Mesenchymal stem cell (in vitro differentiated cells and primary cell): ENCODE measurements at regions not wholly inside any gene's neighbourhood (a gene's known extent, or its start where the extent isn't known, plus 50 kb on each side); places are given as distances from the start of the nearest gene placed in this dataset.

Experiments
- DNase-seq: peaks from one replicate; pipeline ENCODE4 v3.0.0-alpha.2; 2013
- H2AFZ ChIP-seq: one replicate; pipeline ENCODE4 v1.6.1; 2013; ENCODE audit warnings: low read depth, mild to moderate bottlenecking, control low read depth, inconsistent platforms, low read length, moderate library complexity
- H2AK5ac ChIP-seq: 2 replicates; pipeline ENCODE4 v1.6.1; 2013; ENCODE audit warnings: low read length, moderate library complexity, mild to moderate bottlenecking, inconsistent platforms; ENCODE audit not compliant: severe bottlenecking
- H2BK120ac ChIP-seq: one replicate; pipeline ENCODE4 v1.6.1; 2013; ENCODE audit warnings: low read depth, mild to moderate bottlenecking, inconsistent platforms, low read length, moderate library complexity
- H2BK12ac ChIP-seq, 2 experiments: one replicate each; pipeline ENCODE4 v1.6.1; 2013; ENCODE audit warnings: inconsistent platforms in 2 of 2, low read length in 2 of 2, mild to moderate bottlenecking in 2 of 2, moderate library complexity in 2 of 2, control low read depth in 1 of 2
- H2BK15ac ChIP-seq: one replicate; pipeline ENCODE4 v1.6.1; 2013; ENCODE audit warnings: mild to moderate bottlenecking, low read depth, inconsistent platforms; ENCODE audit not compliant: poor library complexity, severe bottlenecking
- H2BK5ac ChIP-seq: 2 replicates; pipeline ENCODE4 v1.6.1; 2013; ENCODE audit warnings: low read depth, mild to moderate bottlenecking, low read length, control low read depth, inconsistent platforms; ENCODE audit not compliant: poor library complexity, severe bottlenecking
- H3K14ac ChIP-seq, 2 experiments: one replicate each; pipeline ENCODE4 v1.6.1; 2013; ENCODE audit warnings: inconsistent platforms in 2 of 2, low read length in 2 of 2, control low read depth in 1 of 2, mild to moderate bottlenecking in 1 of 2, moderate library complexity in 1 of 2
- H3K18ac ChIP-seq, 2 experiments: one replicate each; pipeline ENCODE4 v1.6.1; 2013; ENCODE audit warnings: inconsistent platforms in 2 of 2, low read length in 2 of 2, control low read depth in 1 of 2, low read depth in 1 of 2, mild to moderate bottlenecking in 1 of 2
- H3K23ac ChIP-seq, 2 experiments: one replicate each; pipeline ENCODE4 v1.6.1; 2013; ENCODE audit warnings: inconsistent platforms in 2 of 2, low read length in 2 of 2, mild to moderate bottlenecking in 2 of 2, moderate library complexity in 2 of 2, control low read depth in 1 of 2
- H3K27ac ChIP-seq: 2 replicates; pipeline ENCODE4 v1.5.1; 2013; ENCODE audit warnings: mild to moderate bottlenecking, moderate library complexity, low read length, control low read depth, inconsistent platforms; ENCODE audit not compliant: poor library complexity, severe bottlenecking
- H3K27me3 ChIP-seq, 2 experiments: 2 replicates each; pipeline versions ENCODE4 v1.6.1 to v1.7.0; 2013; ENCODE audit warnings: low read length in 2 of 2, mild to moderate bottlenecking in 2 of 2, moderate library complexity in 2 of 2, control low read depth in 1 of 2, inconsistent platforms in 1 of 2; ENCODE audit not compliant: control insufficient read depth in 1 of 2, insufficient read depth in 1 of 2
- H3K36me3 ChIP-seq, 2 experiments: 2 replicates each; pipeline versions ENCODE4 v1.6.1 to v1.7.0; 2013; ENCODE audit warnings: low read length in 2 of 2, control low read depth in 1 of 2, inconsistent platforms in 1 of 2, low read depth in 1 of 2, mild to moderate bottlenecking in 1 of 2; ENCODE audit not compliant: insufficient read depth in 2 of 2, control insufficient read depth in 1 of 2
- H3K4ac ChIP-seq, 2 experiments: one replicate each; pipeline ENCODE4 v1.6.1; 2013; ENCODE audit warnings: inconsistent platforms in 2 of 2, low read length in 2 of 2, mild to moderate bottlenecking in 2 of 2, moderate library complexity in 2 of 2, control low read depth in 1 of 2, low read depth in 1 of 2
- H3K4me1 ChIP-seq: 2 replicates; pipeline ENCODE4 v1.6.1; 2013; ENCODE audit warnings: low read depth, low read length, control low read depth; ENCODE audit not compliant: control insufficient read depth, insufficient read depth
- H3K4me2 ChIP-seq: 2 replicates; pipeline ENCODE4 v1.6.1; 2013; ENCODE audit warnings: low read length, mild to moderate bottlenecking, inconsistent platforms; ENCODE audit not compliant: poor library complexity, severe bottlenecking
- H3K4me3 ChIP-seq, 2 experiments: 2 replicates each; pipeline versions ENCODE4 v1.5.1 to v1.7.0; 2013; ENCODE audit warnings: low read length in 2 of 2, mild to moderate bottlenecking in 2 of 2, control low read depth in 1 of 2, low read depth in 1 of 2; ENCODE audit not compliant: insufficient read depth in 1 of 2
- H3K79me1 ChIP-seq: replicated peaks from 2 replicates; pipeline ENCODE4 v1.6.1; 2013; ENCODE audit warnings: mild to moderate bottlenecking, control low read depth, low read length, inconsistent platforms; ENCODE audit not compliant: poor library complexity, severe bottlenecking
- H3K9ac ChIP-seq: 2 replicates; pipeline ENCODE4 v1.7.0; 2013; ENCODE audit warnings: mild to moderate bottlenecking, low read length, moderate library complexity
- H3K9me3 ChIP-seq: 2 replicates; pipeline ENCODE4 v1.7.0; 2013; ENCODE audit warnings: mild to moderate bottlenecking, low read length; ENCODE audit not compliant: control insufficient read depth
- H4K8ac ChIP-seq: one replicate; pipeline ENCODE4 v1.6.1; 2013; ENCODE audit warnings: inconsistent platforms, mild to moderate bottlenecking, low read length, moderate library complexity
- H4K91ac ChIP-seq: one replicate; pipeline ENCODE4 v1.6.1; 2013; ENCODE audit warnings: mild to moderate bottlenecking, low read length, inconsistent platforms
- WGBS: methylation state at CpG from one replicate; pipeline ENCODE4 v1.1.7; 2013; ENCODE audit warnings: mixed read lengths; 5-methylcytosine and 5-hydroxymethylcytosine counted together

DNA sequence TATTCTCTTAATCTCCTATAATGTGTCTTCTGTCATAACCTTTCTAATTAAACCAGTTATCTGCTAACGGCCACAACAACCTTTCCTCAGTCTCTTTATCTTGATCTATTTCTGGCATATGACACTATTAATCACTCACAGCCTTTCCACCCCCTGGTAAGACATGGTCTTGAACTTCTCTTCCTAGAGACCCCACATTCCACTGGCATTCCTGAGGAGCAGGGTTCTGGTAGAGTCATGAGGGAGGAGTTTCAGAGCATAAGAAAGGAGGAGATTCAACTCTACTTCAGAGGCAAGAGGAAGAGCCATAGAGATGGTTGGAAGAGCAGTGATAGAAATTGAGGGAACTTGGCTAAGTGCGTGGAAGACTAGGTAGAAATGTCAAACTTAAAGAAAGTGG is 325.6 kb downstream of the BLID start:
- Histone ChIP-seq H2BK120ac (no peak overlapping the region), H3K9ac (no peak overlapping the region), H3K18ac (no peak overlapping the region), H3K36me3 (no peaks in the 10 kb centered on the region), H3K4me3 (no peak overlapping the region), H4K91ac (no peak overlapping the region), H3K79me1 (no peaks in the 10 kb centered on the region), H3K4me2 (no peak overlapping the region), H3K27me3 (no peaks in the 10 kb centered on the region), H3K4me1 (no peaks in the 10 kb centered on the region), H2BK12ac (no peak overlapping the region), H3K4ac (no peak overlapping the region), H2AK5ac (no peak overlapping the region), H3K14ac (no peak overlapping the region), H2BK15ac (no peak overlapping the region), H4K8ac (no peak overlapping the region), H3K23ac (no peak overlapping the region), H2BK5ac (no peak overlapping the region), H3K9me3 (peaks cover 4% of the 10 kb centered on the region), H3K27ac (no peak overlapping the region), H2AFZ (no peak overlapping the region)
- DNase-seq: no peak
- WGBS: 66% methylated on average over 2 of the region's 2 CpGs

GRCh38 chr11:121780971-121781370 is 328.2 kb upstream of the SORL1-AS1 start:
- Histone ChIP-seq H3K36me3 (no peaks in the 10 kb centered on the region), H3K79me1 (no peaks in the 10 kb centered on the region), H3K27me3 (no peaks in the 10 kb centered on the region), H2AFZ (no peak overlapping the region), H3K27ac (no peak overlapping the region), H4K8ac (no peak overlapping the region), H3K4me3 (no peak overlapping the region), H2BK5ac (no peak overlapping the region), H2AK5ac (no peak overlapping the region), H4K91ac (no peak overlapping the region), H3K23ac (no peak overlapping the region), H3K4me2 (no peak overlapping the region), H3K14ac (no peak overlapping the region), H3K4me1 (no peaks in the 10 kb centered on the region), H3K9ac (no peak overlapping the region), H2BK12ac (no peak overlapping the region), H2BK120ac (no peak overlapping the region), H2BK15ac (no peak overlapping the region), H3K4ac (no peak overlapping the region), H3K18ac (no peak overlapping the region), H3K9me3 (no peaks in the 10 kb centered on the region)
- WGBS: 85% methylated on average over 2 of the region's 2 CpGs
- DNase-seq: no peak

DNA sequence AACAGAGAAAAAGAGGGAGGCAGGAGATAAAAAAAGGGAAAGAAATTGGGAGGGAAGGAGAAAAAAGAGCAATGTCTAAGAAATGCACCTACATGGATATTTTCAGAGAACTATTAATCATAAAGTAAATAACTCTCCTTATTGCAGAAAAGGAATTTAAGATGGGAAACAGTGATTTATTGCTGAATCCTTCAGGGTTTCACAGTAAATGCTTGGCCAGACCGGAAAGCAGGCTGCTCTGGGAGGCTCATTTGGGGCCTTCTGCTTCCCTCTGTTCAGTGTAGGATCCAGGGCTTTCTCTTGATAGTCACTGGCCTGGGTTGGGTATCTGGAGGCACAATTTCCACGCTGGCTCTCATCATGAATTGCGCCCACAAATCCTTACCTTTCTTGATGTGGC is 324.3 kb upstream of the SORL1-AS1 start:
- H3K36me3 ChIP-seq: no peaks in the 10 kb centered on the region
- H3K4me1 ChIP-seq: no peaks in the 10 kb centered on the region
- H3K23ac ChIP-seq: no peak overlapping the region
- no peak overlapping the region for H3K27ac ChIP-seq
- no peak overlapping the region for H2AFZ ChIP-seq
- no peak overlapping the region for H3K4me3 ChIP-seq
- no peak overlapping the region for H2BK12ac ChIP-seq
- 60% methylated on average over 3 of the region's 3 CpGs for WGBS
- H2AK5ac ChIP-seq: no peak overlapping the region
- no peaks in the 10 kb centered on the region for H3K79me1 ChIP-seq
- no peak overlapping the region for H3K4ac ChIP-seq
- H4K91ac ChIP-seq: no peak overlapping the region
- no peak overlapping the region for H4K8ac ChIP-seq
- H3K27me3 ChIP-seq: no peaks in the 10 kb centered on the region
- no peaks in the 10 kb centered on the region for H3K9me3 ChIP-seq
- no peak overlapping the region for H2BK15ac ChIP-seq
- no peak overlapping the region for H3K9ac ChIP-seq
- no peak overlapping the region for H3K18ac ChIP-seq
- H3K14ac ChIP-seq: no peak overlapping the region
- DNase-seq: no peak
- H3K4me2 ChIP-seq: no peak overlapping the region
- no peak overlapping the region for H2BK120ac ChIP-seq
- H2BK5ac ChIP-seq: no peak overlapping the region

DNA sequence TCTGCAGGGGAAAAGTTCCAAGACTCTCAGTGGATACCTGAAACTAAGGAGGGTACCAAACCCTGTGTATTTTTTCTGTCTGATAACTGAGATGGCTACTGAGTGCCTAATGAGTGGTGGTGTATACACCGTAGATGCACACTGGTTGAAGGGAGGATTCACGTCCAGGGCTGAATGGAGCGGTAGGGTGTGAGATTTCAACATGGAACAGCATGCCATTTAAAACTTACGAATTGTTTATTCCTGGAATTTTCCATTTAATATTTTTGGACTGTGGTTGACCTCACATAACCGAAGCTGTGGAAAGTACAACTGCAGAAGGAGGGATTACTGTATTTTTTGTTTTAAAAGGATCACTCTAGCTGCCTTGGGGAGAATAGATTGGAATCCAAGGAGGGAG is 322.5 kb upstream of the SORL1-AS1 start:
- Histone ChIP-seq H3K27ac (no peak overlapping the region), H2BK12ac (no peak overlapping the region), H2BK15ac (no peak overlapping the region), H3K27me3 (no peaks in the 10 kb centered on the region), H3K4ac (no peak overlapping the region), H3K9me3 (no peaks in the 10 kb centered on the region), H3K14ac (no peak overlapping the region), H3K36me3 (no peaks in the 10 kb centered on the region), H2AFZ (no peak overlapping the region), H4K8ac (no peak overlapping the region), H3K4me1 (no peaks in the 10 kb centered on the region), H3K9ac (no peak overlapping the region), H3K4me2 (no peak overlapping the region), H3K18ac (no peak overlapping the region), H2AK5ac (no peak overlapping the region), H2BK120ac (no peak overlapping the region), H3K23ac (no peak overlapping the region), H3K4me3 (no peak overlapping the region), H2BK5ac (no peak overlapping the region), H3K79me1 (no peaks in the 10 kb centered on the region), H4K91ac (no peak overlapping the region)
- WGBS: 76% methylated on average over 5 of the region's 5 CpGs
- DNase-seq: no peak
